K562 (cell line): ENCODE measurements at regions not wholly inside any gene's neighbourhood (a gene's known extent, or its start where the extent isn't known, plus 50 kb on each side); places are given as distances from the start of the nearest gene placed in this dataset.

ENCODE experiments used
- ATF1 ChIP-seq, 2 experiments: fragments of 450-650 bp in 1 of 2; IDR thresholded peaks; 2 replicates each; pipeline ENCODE4 v1.6.1; 2016; ENCODE audit warnings: missing compliant biosample characterization in 1 of 2, missing genetic modification characterization in 1 of 2
- CTCF ChIP-seq, 3 experiments: IDR thresholded peaks in 2 of 3; conservative IDR thresholded peaks in 1 of 3; 2 replicates each; pipeline ENCODE4 v1.5.1; 2011 to 2012; ENCODE audit warnings: low read length in 3 of 3, mild to moderate bottlenecking in 3 of 3, control low read depth in 2 of 3, improper control_type of control experiment in 1 of 3, inconsistent platforms in 1 of 3, low read depth in 1 of 3, mixed read lengths in 1 of 3, moderate library complexity in 1 of 3; ENCODE audit not compliant: insufficient read depth in 2 of 3
- NFE2L1 ChIP-seq: fragments of 450-650 bp; IDR thresholded peaks from 2 replicates; pipeline ENCODE4 v1.6.1; 2016; ENCODE audit warnings: missing genetic modification characterization, low read depth, mild to moderate bottlenecking, missing compliant biosample characterization, moderate library complexity, borderline replicate concordance
- POLR3G ChIP-seq: IDR thresholded peaks from 2 replicates; pipeline ENCODE4 v1.6.1; 2011; ENCODE audit not compliant: insufficient read length, insufficient replicate concordance; ENCODE audit errors: extremely low read depth
- TEAD4 ChIP-seq, 2 experiments: sonication (generic) in 1 of 2; formaldehyde crosslinking in 1 of 2; IDR thresholded peaks; 2 replicates each; pipeline versions ENCODE4 v1.6.1 to v1.8.0; 2012 to 2022; ENCODE audit warnings: borderline replicate concordance in 1 of 2, inconsistent platforms in 1 of 2, low read length in 1 of 2, mild to moderate bottlenecking in 1 of 2, missing genetic modification reagents in 1 of 2
- USF2 ChIP-seq: sonication (generic); formaldehyde crosslinking; IDR thresholded peaks from 2 replicates; pipeline ENCODE4 v1.5.0; 2020; ENCODE audit warnings: missing genetic modification reagents
- ZNF184 ChIP-seq: sonication (generic); formaldehyde crosslinking; IDR thresholded peaks from 2 replicates; pipeline ENCODE4 v1.5.0; 2020; ENCODE audit warnings: missing genetic modification reagents
- ZNF280B ChIP-seq: fragments of 250-450 bp; sonication (Bioruptor Pico); IDR thresholded peaks from 2 replicates; pipeline ENCODE4 v1.5.1; 2021; ENCODE audit warnings: mild to moderate bottlenecking
- ZNF398 ChIP-seq: fragments of 250-450 bp; sonication (Bioruptor Pico); IDR thresholded peaks from 2 replicates; pipeline ENCODE4 v1.8.0; 2021; ENCODE audit warnings: moderate library complexity, mild to moderate bottlenecking, inconsistent platforms

- TF ChIP-seq ZNF184 (CRISPR knock-in tag) (no peak), USF2 (CRISPR knock-in tag) (no peak), ZNF280B (CRISPR knock-in tag) (no peak), NFE2L1 (tag) (no peak), TEAD4 (IDR thresholded peaks at IDR 0.05; ENCODE audit: low read length) (no peak), TEAD4 (CRISPR knock-in tag; IDR thresholded peaks at IDR 0.05; ENCODE audit: borderline replicate concordance) (no peak), ZNF398 (CRISPR knock-in tag) (no peak), POLR3G (no peak), ATF1 (CRISPR knock-in tag; IDR thresholded peaks at IDR 0.05) (no peak), ATF1 (tag; IDR thresholded peaks at IDR 0.05) (no peak), CTCF (IDR thresholded peaks at IDR 0.05 in 2 of 3, conservative IDR thresholded peaks at IDR 0.05 in 1 of 3; ENCODE audit: insufficient read depth in 2 of 3, low read depth in 1 of 3, low read length in 3 of 3) (no peak)
These were observed 142.1 kb downstream of the MED10 start for GRCh38 chr5:6236170-6236793.
